Nephron progenitor cell (in vitro differentiated cells): ENCODE measurements at regions not wholly inside any gene's neighbourhood (a gene's known extent, or its start where the extent isn't known, plus 50 kb on each side); places are given as distances from the start of the nearest gene placed in this dataset.
A peak's percentile ranks its signal among the peaks of the same experiment; 100 is the strongest.

Experiments used
- DNase-seq: peaks from one replicate; pipeline ENCODE4 v3.0.0; 2021
- H3K27ac Mint-ChIP-seq: 2 replicates; pipeline ENCODE4 v1.8.0; 2021; ENCODE audit warnings: mild to moderate bottlenecking, moderate library complexity, mixed read lengths
- H3K27me3 Mint-ChIP-seq: 2 replicates; pipeline ENCODE4 v1.8.0; 2021; ENCODE audit warnings: mild to moderate bottlenecking, low read depth, mixed read lengths; ENCODE audit not compliant: poor library complexity
- H3K36me3 Mint-ChIP-seq: 2 replicates; pipeline ENCODE4 v1.8.0; 2021; ENCODE audit warnings: low read depth, mixed read lengths
- H3K4me1 Mint-ChIP-seq: 2 replicates; pipeline ENCODE4 v1.8.0; 2021; ENCODE audit warnings: mixed read lengths
- H3K4me3 Mint-ChIP-seq: 2 replicates; pipeline ENCODE4 v1.8.0; 2021; ENCODE audit warnings: mild to moderate bottlenecking, moderate library complexity, mixed read lengths
- H3K9me3 Mint-ChIP-seq: 2 replicates; pipeline ENCODE4 v1.8.0; 2021; ENCODE audit warnings: mild to moderate bottlenecking, moderate library complexity, mixed read lengths
- CTCF ChIP-seq: fragments of 200-600 bp; sonication (generic); IDR thresholded peaks from 2 replicates; pipeline ENCODE4 v1.5.0; 2021; ENCODE audit warnings: antibody characterized with exemption

- Mint-ChIP-seq H3K9me3 (no peaks in the 10 kb centered on the region), H3K4me1 (no peaks in the 10 kb centered on the region), H3K36me3 (no peaks in the 10 kb centered on the region), H3K27me3 (no peaks in the 10 kb centered on the region), H3K4me3 (no peak overlapping the region), H3K27ac (no peak overlapping the region)
- DNase-seq: no peak
- no peak for TF ChIP-seq CTCF
Observed at GRCh38 chr9:103371152-103371551, 376.0 kb downstream of the CYLC2 start.

- Mint-ChIP-seq H3K9me3 (no peaks in the 10 kb centered on the region), H3K27me3 (no peaks in the 10 kb centered on the region), H3K36me3 (no peaks in the 10 kb centered on the region), H3K27ac (no peak overlapping the region), H3K4me3 (no peak overlapping the region), H3K4me1 (no peaks in the 10 kb centered on the region)
- no peak for DNase-seq
- no peak for TF ChIP-seq CTCF
Observed at GRCh38 chr9:103372828-103373227, 377.7 kb downstream of the CYLC2 start.

- Mint-ChIP-seq H3K36me3 (no peaks in the 10 kb centered on the region), H3K9me3 (no peaks in the 10 kb centered on the region), H3K4me3 (no peak overlapping the region), H3K27ac (no peak overlapping the region), H3K4me1 (no peaks in the 10 kb centered on the region), H3K27me3 (no peaks in the 10 kb centered on the region)
- no peak for TF ChIP-seq CTCF
- no peak for DNase-seq
Observed at GRCh38 chr9:103377667-103378066, 382.5 kb downstream of the CYLC2 start.

- peak; percentile 71 for TF ChIP-seq CTCF
- no peaks in the 10 kb centered on the region for H3K36me3 Mint-ChIP-seq
- H3K27me3 Mint-ChIP-seq: no peaks in the 10 kb centered on the region
- no peak overlapping the region for H3K4me3 Mint-ChIP-seq
- DNase-seq: peak; percentile 59
- no peak overlapping the region for H3K27ac Mint-ChIP-seq
- peaks cover 5% of the 10 kb centered on the region for H3K4me1 Mint-ChIP-seq
- no peaks in the 10 kb centered on the region for H3K9me3 Mint-ChIP-seq
Observed at GRCh38 chr9:103397868-103398600, 402.9 kb downstream of the CYLC2 start.

GRCh38 chr9:103399535-103399934, 404.4 kb downstream of the CYLC2 start:
- H3K9me3 Mint-ChIP-seq: no peaks in the 10 kb centered on the region
- H3K4me1 Mint-ChIP-seq: peaks cover 5% of the 10 kb centered on the region
- no peak overlapping the region for H3K27ac Mint-ChIP-seq
- DNase-seq: no peak
- H3K27me3 Mint-ChIP-seq: no peaks in the 10 kb centered on the region
- no peak overlapping the region for H3K4me3 Mint-ChIP-seq
- TF ChIP-seq CTCF: no peak
- no peaks in the 10 kb centered on the region for H3K36me3 Mint-ChIP-seq

GRCh38 chr9:103407260-103407659, 412.1 kb downstream of the CYLC2 start:
- TF ChIP-seq CTCF: no peak
- H3K27me3 Mint-ChIP-seq: no peaks in the 10 kb centered on the region
- DNase-seq: no peak
- H3K36me3 Mint-ChIP-seq: no peaks in the 10 kb centered on the region
- H3K9me3 Mint-ChIP-seq: no peaks in the 10 kb centered on the region
- no peaks in the 10 kb centered on the region for H3K4me1 Mint-ChIP-seq
- H3K27ac Mint-ChIP-seq: no peak overlapping the region
- no peak overlapping the region for H3K4me3 Mint-ChIP-seq
